ENCODE measurements at regions not wholly inside any gene's neighbourhood (a gene's known extent, or its start where the extent isn't known, plus 50 kb on each side); places are given as distances from the start of the nearest gene placed in this dataset.

GRCh38 chr18:52090005-52090404 is 250.0 kb upstream of the DCC start:
- Mint-ChIP-seq H3K27me3 (ENCODE audit: insufficient read depth) (no peaks in the 10 kb centered on the region), H3K4me1 (ENCODE audit: low read depth) (no peaks in the 10 kb centered on the region), H3K27ac (no peak overlapping the region), H3K4me3 (no peak overlapping the region), H3K9me3 (peaks cover 49% of the 10 kb centered on the region), H3K36me3 (ENCODE audit: low read depth) (no peaks in the 10 kb centered on the region)
- DNase-seq = no peak
- TF ChIP-seq CTCF (IDR thresholded peaks at IDR 0.05) = no peak

DNA sequence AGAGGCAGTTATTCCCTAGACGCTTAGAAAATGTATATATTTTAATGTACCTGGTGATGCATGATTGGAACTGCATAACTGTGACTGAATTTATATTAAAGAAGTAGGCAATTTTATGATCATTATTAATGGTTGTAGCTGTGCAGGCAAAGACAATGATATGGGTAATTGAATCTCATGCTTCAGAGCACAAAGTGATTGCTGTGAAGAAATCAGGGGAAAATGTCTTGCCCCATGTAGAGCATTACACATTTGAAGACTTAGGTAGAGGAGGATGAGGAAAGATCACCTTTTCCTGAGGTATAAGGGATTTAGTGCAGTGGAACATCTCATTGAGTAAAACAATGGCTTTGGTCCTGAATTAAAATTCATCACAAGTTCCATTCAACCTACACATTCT is 246.8 kb upstream of the DCC start:
- Mint-ChIP-seq H3K4me1 (ENCODE audit: low read depth) (no peaks in the 10 kb centered on the region), H3K4me3 (no peak overlapping the region), H3K36me3 (ENCODE audit: low read depth) (no peaks in the 10 kb centered on the region), H3K9me3 (peaks cover 43% of the 10 kb centered on the region), H3K27me3 (ENCODE audit: insufficient read depth) (no peaks in the 10 kb centered on the region), H3K27ac (no peak overlapping the region)
- DNase-seq = no peak
- TF ChIP-seq CTCF (IDR thresholded peaks at IDR 0.05) = no peak

GRCh38 chr18:52118684-52119083 is 221.3 kb upstream of the DCC start:
- no peak for DNase-seq
- no peaks in the 10 kb centered on the region for H3K4me1 Mint-ChIP-seq (ENCODE audit: low read depth)
- no peaks in the 10 kb centered on the region for H3K36me3 Mint-ChIP-seq (ENCODE audit: low read depth)
- no peak overlapping the region for H3K4me3 Mint-ChIP-seq
- no peak overlapping the region for H3K27ac Mint-ChIP-seq
- TF ChIP-seq CTCF (IDR thresholded peaks at IDR 0.05) = no peak
- H3K27me3 Mint-ChIP-seq (ENCODE audit: insufficient read depth) = no peaks in the 10 kb centered on the region; the same call in 1 of the 2 replicates
- peaks cover 36% of the 10 kb centered on the region for H3K9me3 Mint-ChIP-seq

- H3K36me3 Mint-ChIP-seq (ENCODE audit: low read depth) = no peaks in the 10 kb centered on the region
- H3K4me3 Mint-ChIP-seq = no peak overlapping the region
- H3K4me1 Mint-ChIP-seq (ENCODE audit: low read depth) = no peaks in the 10 kb centered on the region
- H3K9me3 Mint-ChIP-seq = peaks cover 46% of the 10 kb centered on the region
- no peak for TF ChIP-seq CTCF (IDR thresholded peaks at IDR 0.05)
- no peak for DNase-seq
- H3K27me3 Mint-ChIP-seq (ENCODE audit: insufficient read depth) = no peaks in the 10 kb centered on the region; the same call in none of the 2 replicates
- no peak overlapping the region for H3K27ac Mint-ChIP-seq
Observed at GRCh38 chr18:52130624-52131301, 209.2 kb upstream of the DCC start.

DNA sequence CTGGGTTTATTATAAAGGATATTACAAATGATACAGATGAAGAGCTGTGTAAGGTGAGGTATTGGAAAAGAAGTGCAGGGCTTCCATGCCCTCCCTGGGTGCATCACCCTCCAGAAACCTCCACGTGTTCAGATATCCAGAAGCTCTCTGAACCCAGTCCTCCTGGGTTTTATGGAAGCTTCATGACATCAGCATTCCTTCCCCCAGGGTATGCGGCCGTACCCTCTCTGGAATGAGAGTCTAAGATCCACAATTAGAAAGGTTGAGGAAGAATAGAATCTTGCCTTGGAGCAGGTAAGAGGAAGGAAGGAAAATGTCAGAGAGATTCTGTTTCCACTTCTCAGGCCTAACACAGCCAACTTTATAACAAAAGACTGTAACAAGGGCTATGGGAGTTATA is 208.2 kb upstream of the DCC start:
- no peak for DNase-seq
- Mint-ChIP-seq H3K4me3 (no peak overlapping the region), H3K27ac (no peak overlapping the region), H3K9me3 (peaks cover 49% of the 10 kb centered on the region), H3K36me3 (ENCODE audit: low read depth) (no peaks in the 10 kb centered on the region), H3K4me1 (ENCODE audit: low read depth) (no peaks in the 10 kb centered on the region), H3K27me3 (ENCODE audit: insufficient read depth) (no peaks in the 10 kb centered on the region; the same call in none of the 2 replicates)
- TF ChIP-seq CTCF (IDR thresholded peaks at IDR 0.05) = no peak

Data from HFFc6 (cell line).